ENCODE measurements at regions not wholly inside any gene's neighbourhood (a gene's known extent, or its start where the extent isn't known, plus 50 kb on each side); places are given as distances from the start of the nearest gene placed in this dataset.

GRCh38 chr10:90125456-90126255 is 424.3 kb downstream of the KIF20B start:
- Mint-ChIP-seq H3K9me3 (no peaks in the 10 kb centered on the region), H3K4me3 (no peak overlapping the region), H3K27ac (no peak overlapping the region), H3K4me1 (ENCODE audit: low read depth) (no peaks in the 10 kb centered on the region), H3K27me3 (ENCODE audit: insufficient read depth) (no peaks in the 10 kb centered on the region), H3K36me3 (ENCODE audit: low read depth) (no peaks in the 10 kb centered on the region)
- DNase-seq (ENCODE audit: low spot score) = no peak
- intact Hi-C loops (cut with micrococcal nuclease) = no loop called here

DNA sequence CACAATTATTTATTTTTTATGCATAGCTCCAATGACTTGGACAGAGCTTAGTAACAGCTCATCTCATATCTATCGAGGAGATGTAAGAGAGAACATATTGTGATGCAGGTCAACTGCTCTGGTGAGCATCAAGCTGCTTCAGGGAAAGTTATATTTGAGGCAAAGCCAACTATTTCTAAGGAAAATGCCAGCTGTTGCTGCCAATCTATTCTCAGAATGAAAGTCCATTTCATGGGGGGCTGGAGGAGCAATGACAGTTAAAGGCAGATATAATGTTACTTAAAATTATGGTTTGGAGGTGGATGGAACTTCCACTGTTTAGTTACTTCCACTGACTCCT is 424.8 kb downstream of the KIF20B start:
- no peak overlapping the region for H3K4me3 Mint-ChIP-seq
- no peaks in the 10 kb centered on the region for H3K4me1 Mint-ChIP-seq (ENCODE audit: low read depth)
- DNase-seq (ENCODE audit: low spot score) = no peak
- no peaks in the 10 kb centered on the region for H3K27me3 Mint-ChIP-seq (ENCODE audit: insufficient read depth)
- no peaks in the 10 kb centered on the region for H3K36me3 Mint-ChIP-seq (ENCODE audit: low read depth)
- intact Hi-C loops (cut with micrococcal nuclease) = no loop called here
- no peak overlapping the region for H3K27ac Mint-ChIP-seq
- no peaks in the 10 kb centered on the region for H3K9me3 Mint-ChIP-seq

- DNase-seq (ENCODE audit: low spot score) = no peak
- intact Hi-C loops (cut with micrococcal nuclease) = no loop called here
- Mint-ChIP-seq H3K4me1 (ENCODE audit: low read depth) (no peaks in the 10 kb centered on the region), H3K36me3 (ENCODE audit: low read depth) (no peaks in the 10 kb centered on the region), H3K27me3 (ENCODE audit: insufficient read depth) (no peaks in the 10 kb centered on the region), H3K4me3 (no peak overlapping the region), H3K9me3 (peaks cover 17% of the 10 kb centered on the region), H3K27ac (no peak overlapping the region)
Observed at GRCh38 chr10:90130321-90131086, 429.1 kb downstream of the KIF20B start.

DNA sequence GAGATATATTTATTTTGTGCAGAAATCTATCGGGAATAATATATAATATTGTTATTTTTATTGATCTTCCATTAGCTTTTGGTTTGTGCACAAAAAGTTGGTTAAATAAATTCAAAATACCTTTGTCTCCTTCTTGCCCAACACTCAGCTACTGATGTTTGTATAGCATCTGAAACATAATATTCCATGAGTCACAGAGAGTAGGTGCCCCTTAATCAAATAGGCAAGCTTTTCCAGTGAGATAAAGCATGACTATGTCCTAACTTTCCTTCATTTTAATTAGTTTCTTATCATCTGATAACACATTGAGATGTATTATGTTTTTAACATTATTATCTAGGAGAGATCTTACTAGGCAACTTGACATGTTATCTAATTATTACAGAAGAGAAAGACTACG is 432.2 kb downstream of the KIF20B start:
- H3K9me3 Mint-ChIP-seq = peaks cover 37% of the 10 kb centered on the region
- H3K4me1 Mint-ChIP-seq (ENCODE audit: low read depth) = no peaks in the 10 kb centered on the region
- DNase-seq (ENCODE audit: low spot score) = no peak
- no peak overlapping the region for H3K27ac Mint-ChIP-seq
- H3K36me3 Mint-ChIP-seq (ENCODE audit: low read depth) = no peaks in the 10 kb centered on the region
- no peaks in the 10 kb centered on the region for H3K27me3 Mint-ChIP-seq (ENCODE audit: insufficient read depth)
- intact Hi-C loops (cut with micrococcal nuclease) = no loop called here
- H3K4me3 Mint-ChIP-seq = no peak overlapping the region

- intact Hi-C loops (cut with micrococcal nuclease) = no loop called here
- no peaks in the 10 kb centered on the region for H3K27me3 Mint-ChIP-seq (ENCODE audit: insufficient read depth)
- H3K9me3 Mint-ChIP-seq = peaks cover 42% of the 10 kb centered on the region
- no peaks in the 10 kb centered on the region for H3K36me3 Mint-ChIP-seq (ENCODE audit: low read depth)
- no peak overlapping the region for H3K27ac Mint-ChIP-seq
- DNase-seq (ENCODE audit: low spot score) = no peak
- no peaks in the 10 kb centered on the region for H3K4me1 Mint-ChIP-seq (ENCODE audit: low read depth)
- no peak overlapping the region for H3K4me3 Mint-ChIP-seq
Observed at GRCh38 chr10:90136731-90137316, 435.4 kb downstream of the KIF20B start.

GRCh38 chr10:90138844-90139243 is 437.5 kb downstream of the KIF20B start:
- Mint-ChIP-seq H3K36me3 (ENCODE audit: low read depth) (no peaks in the 10 kb centered on the region), H3K4me3 (no peak overlapping the region), H3K9me3 (peaks cover 29% of the 10 kb centered on the region), H3K27me3 (ENCODE audit: insufficient read depth) (no peaks in the 10 kb centered on the region), H3K4me1 (ENCODE audit: low read depth) (no peaks in the 10 kb centered on the region), H3K27ac (no peak overlapping the region)
- intact Hi-C loops (cut with micrococcal nuclease) = loop anchor here (1.0 kb wide), 1 partner anchor 346 kb away; no protein-coding TSS in a partner anchor
- DNase-seq (ENCODE audit: low spot score) = no peak

DNA sequence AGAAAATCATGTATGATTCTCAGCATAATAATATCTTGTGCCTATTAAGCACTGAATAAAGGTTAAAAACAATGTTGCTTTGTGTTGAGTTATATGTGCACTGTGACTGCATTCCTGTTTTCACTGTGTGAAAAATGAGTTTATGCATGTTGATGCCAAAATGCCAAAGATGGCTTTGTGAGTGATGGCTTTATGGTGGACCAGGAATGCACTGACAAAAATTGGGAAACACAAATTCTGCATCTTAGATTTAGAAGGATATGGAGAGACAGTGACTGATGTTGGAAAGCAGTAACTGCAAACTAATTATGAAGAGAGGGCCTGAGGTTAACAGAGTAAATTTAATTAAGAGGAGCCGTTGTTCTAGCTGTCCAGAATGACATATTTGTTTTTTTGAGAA is 440.4 kb downstream of the KIF20B start:
- H3K27ac Mint-ChIP-seq = no peak overlapping the region
- H3K36me3 Mint-ChIP-seq (ENCODE audit: low read depth) = no peaks in the 10 kb centered on the region
- intact Hi-C loops (cut with micrococcal nuclease) = no loop called here
- H3K4me1 Mint-ChIP-seq (ENCODE audit: low read depth) = no peaks in the 10 kb centered on the region
- H3K9me3 Mint-ChIP-seq = peaks cover 12% of the 10 kb centered on the region
- peaks cover 2% of the 10 kb centered on the region for H3K27me3 Mint-ChIP-seq (ENCODE audit: insufficient read depth)
- H3K4me3 Mint-ChIP-seq = no peak overlapping the region
- DNase-seq (ENCODE audit: low spot score) = no peak

GRCh38 chr10:90143937-90144336 is 442.5 kb downstream of the KIF20B start:
- Mint-ChIP-seq H3K27ac (no peak overlapping the region), H3K4me1 (ENCODE audit: low read depth) (no peaks in the 10 kb centered on the region), H3K4me3 (no peak overlapping the region), H3K27me3 (ENCODE audit: insufficient read depth) (peaks cover 2% of the 10 kb centered on the region), H3K36me3 (ENCODE audit: low read depth) (no peaks in the 10 kb centered on the region), H3K9me3 (peaks cover 5% of the 10 kb centered on the region)
- no peak for DNase-seq (ENCODE audit: low spot score)
- intact Hi-C loops (cut with micrococcal nuclease) = no loop called here

- no peak overlapping the region for H3K4me3 Mint-ChIP-seq
- H3K9me3 Mint-ChIP-seq = no peaks in the 10 kb centered on the region
- no peaks in the 10 kb centered on the region for H3K36me3 Mint-ChIP-seq (ENCODE audit: low read depth)
- no peak for DNase-seq (ENCODE audit: low spot score)
- H3K27me3 Mint-ChIP-seq (ENCODE audit: insufficient read depth) = peaks cover 2% of the 10 kb centered on the region
- intact Hi-C loops (cut with micrococcal nuclease) = loop anchor here (5.0 kb wide), 1 partner anchor 724 kb away; the partner anchor contains the start of gene RPP30
- no peak overlapping the region for H3K27ac Mint-ChIP-seq
- H3K4me1 Mint-ChIP-seq (ENCODE audit: low read depth) = no peaks in the 10 kb centered on the region
Observed at GRCh38 chr10:90148116-90148855, 446.9 kb downstream of the KIF20B start.

GRCh38 chr10:90149563-90149962 is 448.2 kb downstream of the KIF20B start:
- DNase-seq (ENCODE audit: low spot score) = no peak
- Mint-ChIP-seq H3K4me3 (no peak overlapping the region), H3K27me3 (ENCODE audit: insufficient read depth) (peaks cover 2% of the 10 kb centered on the region), H3K4me1 (ENCODE audit: low read depth) (no peaks in the 10 kb centered on the region), H3K27ac (no peak overlapping the region), H3K9me3 (no peaks in the 10 kb centered on the region), H3K36me3 (ENCODE audit: low read depth) (no peaks in the 10 kb centered on the region)
- intact Hi-C loops (cut with micrococcal nuclease) = loop anchor here (5.0 kb wide), 1 partner anchor 723 kb away; the partner anchor contains the start of gene RPP30

DNA sequence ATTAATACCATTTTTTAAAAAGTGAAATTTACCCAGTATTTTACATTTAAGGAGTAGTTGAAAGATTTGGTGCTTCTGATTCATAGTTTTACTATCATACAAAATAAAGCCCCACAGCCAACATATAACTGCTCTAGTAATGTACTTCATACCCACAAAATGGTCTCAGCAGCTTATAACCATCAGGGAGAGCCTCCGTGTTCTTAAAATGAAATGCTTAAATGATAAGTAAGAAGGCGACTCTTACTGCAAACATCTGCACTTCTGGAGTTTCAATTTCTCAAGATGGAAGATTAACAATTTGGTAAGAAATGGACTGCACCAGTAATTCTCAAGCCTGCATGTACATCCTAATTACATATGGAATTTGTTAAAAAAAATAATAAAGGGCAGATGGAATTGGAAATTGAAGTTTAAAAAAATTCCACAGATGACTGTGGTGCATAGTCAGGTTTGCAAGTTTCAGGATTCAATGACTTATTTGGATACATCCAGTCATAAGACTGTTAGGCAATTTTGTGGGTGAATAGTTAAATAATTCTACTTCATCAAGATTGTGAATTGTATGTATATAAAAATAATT is 461.0 kb downstream of the KIF20B start:
- Mint-ChIP-seq H3K9me3 (no peaks in the 10 kb centered on the region), H3K27me3 (ENCODE audit: insufficient read depth) (no peaks in the 10 kb centered on the region), H3K36me3 (ENCODE audit: low read depth) (no peaks in the 10 kb centered on the region), H3K4me3 (no peak overlapping the region), H3K27ac (no peak overlapping the region), H3K4me1 (ENCODE audit: low read depth) (no peaks in the 10 kb centered on the region)
- no peak for DNase-seq (ENCODE audit: low spot score)
- intact Hi-C loops (cut with micrococcal nuclease) = no loop called here

GRCh38 chr10:90167174-90168064 is 466.0 kb downstream of the KIF20B start:
- intact Hi-C loops (cut with micrococcal nuclease) = no loop called here

More at GRCh38 chr10:90167174-90168064, 466.0 kb downstream of the KIF20B start:
- no peak for DNase-seq (ENCODE audit: low spot score)
- no peak overlapping the region for H3K27ac Mint-ChIP-seq
- peaks cover 2% of the 10 kb centered on the region for H3K27me3 Mint-ChIP-seq (ENCODE audit: insufficient read depth)
- H3K4me3 Mint-ChIP-seq = no peak overlapping the region
- no peaks in the 10 kb centered on the region for H3K36me3 Mint-ChIP-seq (ENCODE audit: low read depth)
- H3K4me1 Mint-ChIP-seq (ENCODE audit: low read depth) = no peaks in the 10 kb centered on the region
- H3K9me3 Mint-ChIP-seq = no peaks in the 10 kb centered on the region
